ENCODE measurements at regions not wholly inside any gene's neighbourhood (a gene's known extent, or its start where the extent isn't known, plus 50 kb on each side); places are given as distances from the start of the nearest gene placed in this dataset.

- TF ChIP-seq CTCF (IDR thresholded peaks at IDR 0.05) (no peak), EP300 (IDR thresholded peaks at IDR 0.05) (no peak), POLR2A (IDR thresholded peaks at IDR 0.05) (no peak)
Measured at GRCh38 chr3:18264361-18264760, 160.8 kb downstream of the SATB1 start.

Measured in suprapubic skin (tissue), 3 donors.